K562 (cell line): ENCODE measurements at regions not wholly inside any gene's neighbourhood (a gene's known extent, or its start where the extent isn't known, plus 50 kb on each side); places are given as distances from the start of the nearest gene placed in this dataset.

Experiments used
- TF ChIP-seq, protein P1 (sequence below), 2 experiments: fragments of 450-650 bp; IDR thresholded peaks; 2 replicates each; pipeline ENCODE4 v1.6.1; 2018; ENCODE audit warnings: mild to moderate bottlenecking in 2 of 2, low read depth in 1 of 2; ENCODE audit not compliant: partially characterized antibody in 2 of 2
- TF ChIP-seq, protein P2 (sequence below): fragments of 450-650 bp; formaldehyde crosslinking; IDR thresholded peaks from 2 replicates; pipeline ENCODE4 v1.4.0; 2020; ENCODE audit warnings: mild to moderate bottlenecking, moderate library complexity
- TF ChIP-seq, protein P3 (sequence below): fragments of 250-450 bp; sonication (Bioruptor Pico); IDR thresholded peaks from 2 replicates; pipeline ENCODE4 v1.5.0; 2021

DNA sequence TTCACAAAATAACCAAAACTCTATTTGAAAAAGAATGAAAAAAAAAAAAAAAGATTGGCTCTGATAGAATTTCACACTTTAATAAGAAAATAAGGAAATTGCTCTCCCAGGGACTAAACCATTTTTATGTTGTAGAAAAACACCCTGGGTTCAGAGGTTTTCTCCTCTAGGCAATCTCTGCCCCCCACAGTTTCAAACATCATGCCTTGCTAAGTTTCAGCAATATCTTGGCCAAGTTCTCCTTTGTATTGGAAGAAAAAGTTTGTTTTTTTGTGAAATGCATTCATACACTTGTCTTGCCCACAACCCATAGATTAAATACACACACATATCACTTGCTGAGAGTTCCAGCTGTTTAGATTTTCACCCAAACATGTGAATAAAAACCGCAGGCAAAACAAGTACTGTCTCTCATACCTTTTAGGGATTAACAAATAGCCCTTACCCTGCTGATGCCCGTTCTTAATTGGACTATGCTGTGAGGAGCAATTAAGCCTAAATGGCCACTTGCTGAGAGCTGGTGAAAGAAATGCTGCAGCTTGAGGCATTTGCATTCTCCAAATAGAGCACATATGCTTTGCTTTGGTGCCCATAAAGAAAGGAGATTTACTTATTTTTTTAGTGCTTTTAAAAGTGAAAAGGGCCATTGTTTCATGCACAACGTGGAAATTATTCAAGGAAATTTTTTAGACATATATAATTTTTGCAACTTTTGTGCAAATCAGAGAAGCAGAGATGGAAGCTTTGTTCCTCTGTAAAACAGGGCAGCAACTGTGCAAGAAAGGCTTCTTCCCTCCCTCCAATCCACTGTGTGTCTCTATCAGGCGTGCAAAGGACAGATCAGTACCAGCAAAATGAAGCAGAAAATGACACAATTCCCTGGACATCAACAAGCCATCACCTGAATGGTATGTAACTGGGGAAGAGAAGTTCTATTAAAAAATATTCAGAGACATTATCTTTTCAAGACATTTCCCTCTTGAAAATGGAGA is 262.4 kb upstream of the KIF2A start (continued):
- TF ChIP-seq, protein P1, sequence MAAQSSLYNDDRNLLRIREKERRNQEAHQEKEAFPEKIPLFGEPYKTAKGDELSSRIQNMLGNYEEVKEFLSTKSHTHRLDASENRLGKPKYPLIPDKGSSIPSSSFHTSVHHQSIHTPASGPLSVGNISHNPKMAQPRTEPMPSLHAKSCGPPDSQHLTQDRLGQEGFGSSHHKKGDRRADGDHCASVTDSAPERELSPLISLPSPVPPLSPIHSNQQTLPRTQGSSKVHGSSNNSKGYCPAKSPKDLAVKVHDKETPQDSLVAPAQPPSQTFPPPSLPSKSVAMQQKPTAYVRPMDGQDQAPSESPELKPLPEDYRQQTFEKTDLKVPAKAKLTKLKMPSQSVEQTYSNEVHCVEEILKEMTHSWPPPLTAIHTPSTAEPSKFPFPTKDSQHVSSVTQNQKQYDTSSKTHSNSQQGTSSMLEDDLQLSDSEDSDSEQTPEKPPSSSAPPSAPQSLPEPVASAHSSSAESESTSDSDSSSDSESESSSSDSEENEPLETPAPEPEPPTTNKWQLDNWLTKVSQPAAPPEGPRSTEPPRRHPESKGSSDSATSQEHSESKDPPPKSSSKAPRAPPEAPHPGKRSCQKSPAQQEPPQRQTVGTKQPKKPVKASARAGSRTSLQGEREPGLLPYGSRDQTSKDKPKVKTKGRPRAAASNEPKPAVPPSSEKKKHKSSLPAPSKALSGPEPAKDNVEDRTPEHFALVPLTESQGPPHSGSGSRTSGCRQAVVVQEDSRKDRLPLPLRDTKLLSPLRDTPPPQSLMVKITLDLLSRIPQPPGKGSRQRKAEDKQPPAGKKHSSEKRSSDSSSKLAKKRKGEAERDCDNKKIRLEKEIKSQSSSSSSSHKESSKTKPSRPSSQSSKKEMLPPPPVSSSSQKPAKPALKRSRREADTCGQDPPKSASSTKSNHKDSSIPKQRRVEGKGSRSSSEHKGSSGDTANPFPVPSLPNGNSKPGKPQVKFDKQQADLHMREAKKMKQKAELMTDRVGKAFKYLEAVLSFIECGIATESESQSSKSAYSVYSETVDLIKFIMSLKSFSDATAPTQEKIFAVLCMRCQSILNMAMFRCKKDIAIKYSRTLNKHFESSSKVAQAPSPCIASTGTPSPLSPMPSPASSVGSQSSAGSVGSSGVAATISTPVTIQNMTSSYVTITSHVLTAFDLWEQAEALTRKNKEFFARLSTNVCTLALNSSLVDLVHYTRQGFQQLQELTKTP (IDR thresholded peaks at IDR 0.05; ENCODE audit: low read depth in 1 of 2, partially characterized antibody in 2 of 2) = no peak
- TF ChIP-seq, protein P2, sequence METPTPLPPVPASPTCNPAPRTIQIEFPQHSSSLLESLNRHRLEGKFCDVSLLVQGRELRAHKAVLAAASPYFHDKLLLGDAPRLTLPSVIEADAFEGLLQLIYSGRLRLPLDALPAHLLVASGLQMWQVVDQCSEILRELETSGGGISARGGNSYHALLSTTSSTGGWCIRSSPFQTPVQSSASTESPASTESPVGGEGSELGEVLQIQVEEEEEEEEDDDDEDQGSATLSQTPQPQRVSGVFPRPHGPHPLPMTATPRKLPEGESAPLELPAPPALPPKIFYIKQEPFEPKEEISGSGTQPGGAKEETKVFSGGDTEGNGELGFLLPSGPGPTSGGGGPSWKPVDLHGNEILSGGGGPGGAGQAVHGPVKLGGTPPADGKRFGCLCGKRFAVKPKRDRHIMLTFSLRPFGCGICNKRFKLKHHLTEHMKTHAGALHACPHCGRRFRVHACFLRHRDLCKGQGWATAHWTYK = no peak
- TF ChIP-seq, protein P3, sequence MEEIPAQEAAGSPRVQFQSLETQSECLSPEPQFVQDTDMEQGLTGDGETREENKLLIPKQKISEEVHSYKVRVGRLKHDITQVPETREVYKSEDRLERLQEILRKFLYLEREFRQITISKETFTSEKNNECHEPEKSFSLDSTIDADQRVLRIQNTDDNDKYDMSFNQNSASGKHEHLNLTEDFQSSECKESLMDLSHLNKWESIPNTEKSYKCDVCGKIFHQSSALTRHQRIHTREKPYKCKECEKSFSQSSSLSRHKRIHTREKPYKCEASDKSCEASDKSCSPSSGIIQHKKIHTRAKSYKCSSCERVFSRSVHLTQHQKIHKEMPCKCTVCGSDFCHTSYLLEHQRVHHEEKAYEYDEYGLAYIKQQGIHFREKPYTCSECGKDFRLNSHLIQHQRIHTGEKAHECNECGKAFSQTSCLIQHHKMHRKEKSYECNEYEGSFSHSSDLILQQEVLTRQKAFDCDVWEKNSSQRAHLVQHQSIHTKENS = no peak
